Progenitor cell of endocrine pancreas (in vitro differentiated cells): ENCODE measurements at regions not wholly inside any gene's neighbourhood (a gene's known extent, or its start where the extent isn't known, plus 50 kb on each side); places are given as distances from the start of the nearest gene placed in this dataset.

Experiments
- DNase-seq: peaks from one replicate; pipeline ENCODE4 v3.0.0; 2021; ENCODE audit warnings: low spot score; ENCODE audit not compliant: unreplicated experiment
- H3K27ac Mint-ChIP-seq: 2 replicates; pipeline ENCODE4 v1.8.0; 2021; ENCODE audit warnings: mild to moderate bottlenecking, moderate library complexity, mixed read lengths
- H3K27me3 Mint-ChIP-seq: 2 replicates; pipeline ENCODE4 v1.8.0; 2021; ENCODE audit warnings: mixed read lengths
- H3K36me3 Mint-ChIP-seq: 2 replicates; pipeline ENCODE4 v1.8.0; 2022; ENCODE audit warnings: mixed read lengths; ENCODE audit not compliant: insufficient read depth
- H3K4me1 Mint-ChIP-seq: 2 replicates; pipeline ENCODE4 v1.8.0; 2021; ENCODE audit warnings: low read depth, mixed read lengths
- H3K4me3 Mint-ChIP-seq: 2 replicates; pipeline ENCODE4 v1.8.0; 2021; ENCODE audit warnings: low read depth, mild to moderate bottlenecking, moderate library complexity, mixed read lengths
- H3K9me3 Mint-ChIP-seq: 2 replicates; pipeline ENCODE4 v1.8.0; 2021; ENCODE audit warnings: low read depth, mixed read lengths
- CTCF ChIP-seq: fragments of 200-600 bp; sonication (generic); IDR thresholded peaks from one replicate; pipeline ENCODE4 v1.5.0; 2021; ENCODE audit warnings: antibody characterized with exemption, mild to moderate bottlenecking; ENCODE audit not compliant: unreplicated experiment

DNA sequence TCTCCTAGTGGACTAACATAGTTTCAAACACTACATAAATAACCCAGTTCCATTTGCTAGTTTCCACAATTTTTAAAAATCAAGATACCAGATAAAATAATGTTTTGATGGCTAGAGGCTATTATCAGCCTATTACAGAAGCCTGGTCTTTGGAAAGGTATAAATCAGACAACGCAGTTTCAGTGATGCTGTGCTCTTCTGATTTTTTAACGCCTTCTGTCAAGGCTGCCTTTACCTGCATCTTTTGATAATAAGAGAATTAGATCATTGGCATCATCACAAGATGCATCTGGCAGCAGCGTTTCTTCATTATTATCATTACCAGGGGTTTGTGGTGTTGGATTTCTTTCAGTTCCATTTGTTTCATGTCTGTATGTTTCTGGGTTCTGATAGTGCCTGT, 268.7 kb downstream of the MTX2 start:
- peaks cover 16% of the 10 kb centered on the region for H3K27me3 Mint-ChIP-seq

GRCh38 chr2:176540995-176541394, 271.8 kb downstream of the MTX2 start:
- no peak for DNase-seq
- no peak for TF ChIP-seq CTCF
- Mint-ChIP-seq H3K4me3 (no peak overlapping the region), H3K4me1 (no peaks in the 10 kb centered on the region), H3K36me3 (no peaks in the 10 kb centered on the region), H3K9me3 (no peaks in the 10 kb centered on the region), H3K27me3 (peaks cover 16% of the 10 kb centered on the region), H3K27ac (no peak overlapping the region)

More for the DNA sequence above, 268.7 kb downstream of the MTX2 start:
- H3K4me3 Mint-ChIP-seq, result no peak overlapping the region
- H3K36me3 Mint-ChIP-seq, result no peaks in the 10 kb centered on the region
- DNase-seq, result no peak
- H3K4me1 Mint-ChIP-seq, result no peaks in the 10 kb centered on the region
- H3K27ac Mint-ChIP-seq, result no peak overlapping the region
- no peaks in the 10 kb centered on the region for H3K9me3 Mint-ChIP-seq
- no peak for TF ChIP-seq CTCF

DNA sequence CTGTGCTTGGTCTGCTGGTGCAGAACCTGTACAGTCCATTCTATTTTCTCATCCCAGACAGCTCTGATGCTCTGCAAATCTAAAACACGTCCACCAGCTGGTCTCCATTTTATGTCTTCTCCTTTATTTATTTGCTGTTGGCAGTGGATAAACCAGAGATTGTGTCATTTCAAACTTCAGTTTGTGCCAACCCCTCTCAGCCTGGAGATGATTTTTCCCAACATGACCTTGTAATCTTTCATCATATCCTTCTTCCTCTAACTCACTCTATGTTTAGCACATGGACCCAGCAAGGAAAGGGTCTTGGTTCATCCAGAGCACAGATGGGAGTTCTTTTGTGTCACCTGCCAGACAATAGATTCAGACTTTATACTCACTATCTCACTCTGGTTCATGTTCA, 273.2 kb downstream of the MTX2 start:
- TF ChIP-seq CTCF, result no peak
- Mint-ChIP-seq H3K36me3 (no peaks in the 10 kb centered on the region), H3K4me1 (no peaks in the 10 kb centered on the region), H3K27me3 (peaks cover 23% of the 10 kb centered on the region), H3K4me3 (no peak overlapping the region), H3K9me3 (no peaks in the 10 kb centered on the region), H3K27ac (no peak overlapping the region)
- DNase-seq, result no peak

GRCh38 chr2:176544557-176544956, 275.3 kb downstream of the MTX2 start:
- no peak for TF ChIP-seq CTCF
- no peak overlapping the region for H3K27ac Mint-ChIP-seq
- H3K4me1 Mint-ChIP-seq, result no peaks in the 10 kb centered on the region
- peaks cover 24% of the 10 kb centered on the region for H3K27me3 Mint-ChIP-seq
- DNase-seq, result no peak
- H3K4me3 Mint-ChIP-seq, result no peak overlapping the region
- H3K9me3 Mint-ChIP-seq, result no peaks in the 10 kb centered on the region
- no peaks in the 10 kb centered on the region for H3K36me3 Mint-ChIP-seq

DNA sequence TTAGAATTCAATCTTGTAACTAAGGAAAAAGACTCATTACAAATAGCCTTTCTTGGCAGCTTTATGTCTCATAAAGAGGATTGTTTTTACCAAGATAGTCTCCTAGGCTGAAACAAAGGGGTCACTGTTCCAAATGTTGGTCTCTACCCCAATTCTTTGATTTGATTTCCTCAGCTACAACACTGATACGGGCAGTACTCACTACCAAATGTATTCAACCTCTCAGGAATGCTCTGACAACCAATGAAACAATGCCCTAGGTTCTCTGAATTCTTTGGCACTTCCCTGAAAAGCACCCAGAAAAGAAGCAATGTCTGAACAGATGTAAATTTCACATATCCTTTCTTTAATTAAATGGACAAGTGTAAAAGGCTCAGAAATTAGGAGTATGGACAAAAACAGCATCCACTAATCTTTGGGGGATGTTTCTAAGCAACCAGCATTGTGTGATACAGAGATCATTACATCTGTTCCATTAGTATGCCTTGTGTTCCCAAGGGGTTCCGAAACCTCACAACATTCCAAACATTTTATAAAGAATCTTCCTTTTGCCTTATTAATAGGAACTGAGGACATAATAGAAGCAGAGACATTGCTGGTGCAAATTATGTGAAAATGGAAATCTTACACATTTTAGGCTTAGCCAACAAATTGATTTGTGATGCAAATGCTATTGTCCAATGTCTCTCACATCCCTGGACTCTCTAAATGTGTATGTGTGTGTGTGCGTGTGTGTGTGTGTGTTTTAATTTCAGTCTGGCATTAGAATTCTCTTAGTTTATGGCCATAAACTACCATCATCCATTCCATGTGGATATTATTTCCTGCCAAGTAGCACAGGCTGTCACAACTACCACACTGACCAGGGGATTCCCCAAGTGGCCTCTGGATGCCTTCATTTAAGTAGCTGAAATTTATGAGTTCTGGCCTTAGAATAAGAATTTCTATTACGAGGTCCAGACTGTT, 276.0 kb downstream of the MTX2 start:
- Mint-ChIP-seq H3K4me3 (no peak overlapping the region), H3K27me3 (peaks cover 19% of the 10 kb centered on the region), H3K9me3 (no peaks in the 10 kb centered on the region), H3K27ac (no peak overlapping the region), H3K4me1 (no peaks in the 10 kb centered on the region), H3K36me3 (no peaks in the 10 kb centered on the region)
- no peak for TF ChIP-seq CTCF
- no peak for DNase-seq
